Natural killer cell (primary cell): ENCODE measurements at regions not wholly inside any gene's neighbourhood (a gene's known extent, or its start where the extent isn't known, plus 50 kb on each side); places are given as distances from the start of the nearest gene placed in this dataset.
"Not testable (repeated sequence)": the region's sequence is repeated elsewhere in the genome, so short reads cannot be mapped to it uniquely, and the experiment has no call there.

Experiments used
- ATAC-seq, 3 donors: fragments of 150-1000 bp in 2 of 3; fragments of 200-7000 bp in 1 of 3; cut with Tn5 transposase; 1 replicate in 1 of 3; 2 replicates in 2 of 3; pipeline ENCODE4 v1.10.0; 2021; ENCODE audit warnings: mild to moderate bottlenecking in 2 of 3, moderate library complexity in 2 of 3
- DNase-seq, 2 donors: peaks; one replicate each; pipeline versions ENCODE4 v3.0.0 to v3.0.0-alpha.2; 2013 to 2021; ENCODE audit warnings: mixed read lengths in 1 of 2
- H3K27ac ChIP-seq: one replicate; pipeline ENCODE4 v1.5.1; 2013; ENCODE audit warnings: mild to moderate bottlenecking, low read length
- H3K27me3 ChIP-seq: one replicate; pipeline ENCODE4 v1.6.1; 2013; ENCODE audit warnings: low read length; ENCODE audit not compliant: control insufficient read depth, insufficient read depth
- H3K36me3 ChIP-seq: one replicate; pipeline ENCODE4 v1.6.1; 2013; ENCODE audit warnings: low read length; ENCODE audit not compliant: control insufficient read depth, insufficient read depth
- H3K4me1 ChIP-seq: one replicate; pipeline ENCODE4 v1.6.1; 2013; ENCODE audit warnings: low read length; ENCODE audit not compliant: control insufficient read depth, insufficient read depth
- H3K4me3 ChIP-seq: one replicate; pipeline ENCODE4 v1.5.1; 2013; ENCODE audit warnings: low read length
- H3K9me3 ChIP-seq: one replicate; pipeline ENCODE4 v1.6.1; 2013; ENCODE audit warnings: low read length; ENCODE audit not compliant: control insufficient read depth, insufficient read depth
- H3K27ac Mint-ChIP-seq, 2 donors: one replicate each; pipeline ENCODE4 v1.8.0; 2022; ENCODE audit warnings: mild to moderate bottlenecking in 2 of 2, mixed read lengths in 2 of 2, moderate library complexity in 1 of 2
- H3K27me3 Mint-ChIP-seq, 2 donors: one replicate each; pipeline ENCODE4 v1.8.0; 2022; ENCODE audit warnings: low read depth in 2 of 2, mixed read lengths in 2 of 2
- H3K36me3 Mint-ChIP-seq: one replicate; pipeline ENCODE4 v1.8.0; 2022; ENCODE audit warnings: mixed read lengths
- H3K4me1 Mint-ChIP-seq, 2 donors: one replicate each; pipeline ENCODE4 v1.8.0; 2022; ENCODE audit warnings: mixed read lengths in 2 of 2
- H3K4me3 Mint-ChIP-seq: one replicate; pipeline ENCODE4 v1.8.0; 2022; ENCODE audit warnings: mild to moderate bottlenecking, moderate library complexity, mixed read lengths
- H3K9me3 Mint-ChIP-seq, 2 donors: one replicate each; pipeline ENCODE4 v1.8.0; 2022; ENCODE audit warnings: mixed read lengths in 2 of 2
- CTCF ChIP-seq: fragments of 200-600 bp; IDR thresholded peaks from one replicate; pipeline ENCODE4 v1.8.0; 2022; ENCODE audit warnings: antibody characterized with exemption
- WGBS: methylation state at CpG from one replicate; pipeline ENCODE4 v1.1.7; 2013; ENCODE audit warnings: missing lambda C conversion rate; ENCODE audit not compliant: insufficient coverage; 5-methylcytosine and 5-hydroxymethylcytosine counted together
- intact Hi-C: fragments of 100-400 bp; cut with micrococcal nuclease; formaldehyde crosslinking; loops from one replicate; pipeline ENCODE4 v1.14.2; 2022

GRCh38 chr11:130677486-130678153 is 229.2 kb downstream of the ADAMTS15 start:
- H3K4me1 Mint-ChIP-seq, result no peaks in the 10 kb centered on the region
- no peak overlapping the region for H3K4me3 Mint-ChIP-seq
- intact Hi-C loops, result no loop called here
- Histone ChIP-seq H3K27me3 (no peaks in the 10 kb centered on the region), H3K9me3 (peaks cover 7% of the 10 kb centered on the region), H3K27ac (no peak overlapping the region), H3K4me1 (no peaks in the 10 kb centered on the region), H3K36me3 (no peaks in the 10 kb centered on the region), H3K4me3 (no peak overlapping the region)
- WGBS, result 90% methylated on average over 4 of the region's 6 CpGs
- peaks cover 16% of the 10 kb centered on the region for H3K36me3 Mint-ChIP-seq
- H3K27ac Mint-ChIP-seq, result no peak overlapping the region
- no peak for ATAC-seq
- no peak for DNase-seq
- peaks cover 7 to 12% of the 10 kb centered on the region in 2 donors for H3K9me3 Mint-ChIP-seq
- TF ChIP-seq CTCF, result no peak
- peaks cover 8 to 32% of the 10 kb centered on the region in 2 donors for H3K27me3 Mint-ChIP-seq

- H3K4me1 Mint-ChIP-seq, result no peaks in the 10 kb centered on the region
- Histone ChIP-seq H3K36me3 (no peaks in the 10 kb centered on the region), H3K4me1 (no peaks in the 10 kb centered on the region), H3K9me3 (peaks cover 7% of the 10 kb centered on the region), H3K4me3 (no peak overlapping the region), H3K27ac (no peak overlapping the region), H3K27me3 (no peaks in the 10 kb centered on the region)
- no peak for ATAC-seq
- no peak overlapping the region for H3K4me3 Mint-ChIP-seq
- H3K36me3 Mint-ChIP-seq, result peaks cover 16% of the 10 kb centered on the region
- no peak for TF ChIP-seq CTCF
- peaks cover 7 to 12% of the 10 kb centered on the region in 2 donors for H3K9me3 Mint-ChIP-seq
- H3K27me3 Mint-ChIP-seq, result peaks cover 6 to 42% of the 10 kb centered on the region in 2 donors
- DNase-seq, result no peak
- WGBS, result 97% methylated on average over 4 of the region's 4 CpGs
- no peak overlapping the region for H3K27ac Mint-ChIP-seq
- intact Hi-C loops, result no loop called here
Measured at GRCh38 chr11:130679247-130679646, 230.8 kb downstream of the ADAMTS15 start.

GRCh38 chr11:130682471-130682870 is 233.8 kb downstream of the SNX19 start:
- H3K9me3 ChIP-seq, ATAC-seq, intact Hi-C loops, H3K4me1 ChIP-seq, H3K4me3 Mint-ChIP-seq, H3K4me3 ChIP-seq, DNase-seq, H3K4me1 Mint-ChIP-seq, H3K36me3 ChIP-seq, H3K27me3 ChIP-seq, H3K27ac Mint-ChIP-seq, H3K27ac ChIP-seq: not testable (repeated sequence)
- peaks cover 16% of the 10 kb centered on the region for H3K36me3 Mint-ChIP-seq
- peaks cover 9 to 40% of the 10 kb centered on the region in 2 donors for H3K27me3 Mint-ChIP-seq
- 83% methylated on average over 2 of the region's 2 CpGs for WGBS
- H3K9me3 Mint-ChIP-seq, result peaks cover 7 to 12% of the 10 kb centered on the region in 2 donors

GRCh38 chr11:130689222-130689908 is 226.9 kb downstream of the SNX19 start:
- TF ChIP-seq CTCF, result no peak
- intact Hi-C loops, result no loop called here

More at GRCh38 chr11:130689222-130689908, 226.9 kb downstream of the SNX19 start:
- WGBS, result 82% methylated on average over 3 of the region's 4 CpGs
- no peaks in the 10 kb centered on the region for H3K9me3 ChIP-seq
- no peak for ATAC-seq
- H3K4me1 Mint-ChIP-seq, result no peaks in the 10 kb centered on the region
- H3K27me3 Mint-ChIP-seq, result peaks cover 22 to 34% of the 10 kb centered on the region in 2 donors
- no peaks in the 10 kb centered on the region for H3K36me3 ChIP-seq
- H3K4me3 Mint-ChIP-seq, result no peak overlapping the region
- DNase-seq, result no peak
- no peak overlapping the region for H3K27ac Mint-ChIP-seq
- H3K4me1 ChIP-seq, result no peaks in the 10 kb centered on the region
- H3K4me3 ChIP-seq, result no peak overlapping the region
- H3K36me3 Mint-ChIP-seq, result no peaks in the 10 kb centered on the region
- no peak overlapping the region for H3K27ac ChIP-seq
- H3K9me3 Mint-ChIP-seq, result no peaks in the 10 kb centered on the region
- no peaks in the 10 kb centered on the region for H3K27me3 ChIP-seq
